CD14-positive monocyte (primary cell): ENCODE measurements at regions not wholly inside any gene's neighbourhood (a gene's known extent, or its start where the extent isn't known, plus 50 kb on each side); places are given as distances from the start of the nearest gene placed in this dataset.

Source experiments
- DNase-seq, 3 donors: peaks; one replicate each; pipeline ENCODE4 v3.0.0-alpha.2; 2011 to 2022
- H2AFZ ChIP-seq: 2 replicates; pipeline ENCODE4 v1.6.0; 2012; ENCODE audit warnings: mild to moderate bottlenecking, low read depth, low read length, inconsistent platforms; ENCODE audit not compliant: insufficient read depth, poor library complexity, severe bottlenecking
- H3K27ac ChIP-seq, 2 donors: 1 replicate in 1 of 2; 2 replicates in 1 of 2; pipeline ENCODE4 v1.5.1; 2012 to 2013; ENCODE audit warnings: low read length in 2 of 2, control low read depth in 1 of 2, inconsistent platforms in 1 of 2, low read depth in 1 of 2, mild to moderate bottlenecking in 1 of 2
- H3K27me3 ChIP-seq, 2 donors: one replicate each; pipeline versions ENCODE4 v1.6.0 to v1.6.1; 2011 to 2013; ENCODE audit warnings: low read length in 2 of 2; ENCODE audit not compliant: control insufficient read depth in 2 of 2, insufficient read depth in 2 of 2
- H3K36me3 ChIP-seq, 2 donors: replicated peaks in 1 of 2; 1 replicate in 1 of 2; 2 replicates in 1 of 2; pipeline versions ENCODE4 v1.5.1 to v1.6.1; 2012 to 2013; ENCODE audit warnings: low read length in 2 of 2, control low read depth in 1 of 2, inconsistent platforms in 1 of 2, mild to moderate bottlenecking in 1 of 2; ENCODE audit not compliant: insufficient read depth in 2 of 2, control insufficient read depth in 1 of 2
- H3K4me1 ChIP-seq, 2 donors: 1 replicate in 1 of 2; 2 replicates in 1 of 2; pipeline versions ENCODE4 v1.5.1 to v1.6.1; 2012 to 2013; ENCODE audit warnings: low read length in 2 of 2, control low read depth in 1 of 2, inconsistent platforms in 1 of 2, mild to moderate bottlenecking in 1 of 2, moderate library complexity in 1 of 2; ENCODE audit not compliant: insufficient read depth in 2 of 2, control insufficient read depth in 1 of 2
- H3K4me2 ChIP-seq: replicated peaks from 2 replicates; pipeline ENCODE3; 2012; ENCODE audit warnings: low read length, moderate library complexity, mild to moderate bottlenecking; ENCODE audit not compliant: poor library complexity, severe bottlenecking; ENCODE audit errors: extremely low read depth
- H3K4me3 ChIP-seq, 3 experiments: fragments of 200-600 bp in 1 of 3; sonication (generic) in 1 of 3; replicated peaks in 1 of 3; 1 replicate in 2 of 3; 2 replicates in 1 of 3; pipeline ENCODE4 v1.5.1; 2011 to 2013; ENCODE audit warnings: low read length in 3 of 3, mild to moderate bottlenecking in 3 of 3, control low read depth in 2 of 3, low read depth in 2 of 3, inconsistent platforms in 1 of 3, moderate library complexity in 1 of 3
- H3K79me2 ChIP-seq: 2 replicates; pipeline ENCODE4 v1.6.0; 2012; ENCODE audit warnings: mild to moderate bottlenecking, control low read depth, inconsistent platforms, low read length, moderate library complexity; ENCODE audit not compliant: insufficient read depth
- H3K9ac ChIP-seq: 2 replicates; pipeline ENCODE4 v1.6.0; 2017; ENCODE audit warnings: low read length, mild to moderate bottlenecking; ENCODE audit not compliant: insufficient read depth, poor library complexity, severe bottlenecking
- H3K9me3 ChIP-seq, 2 donors: replicated peaks in 1 of 2; 1 replicate in 1 of 2; 2 replicates in 1 of 2; pipeline versions ENCODE4 v1.5.1 to v1.6.1; 2012 to 2013; ENCODE audit warnings: low read length in 2 of 2, control low read depth in 1 of 2; ENCODE audit not compliant: control insufficient read depth in 1 of 2, insufficient read depth in 1 of 2
- H4K20me1 ChIP-seq: 2 replicates; pipeline ENCODE4 v1.6.0; 2012; ENCODE audit warnings: mild to moderate bottlenecking, low read length, control low read depth, moderate library complexity; ENCODE audit not compliant: insufficient read depth
- H3K27ac Mint-ChIP-seq, 7 donors: one replicate each; pipeline ENCODE4 v1.8.0; 2020; ENCODE audit warnings: mild to moderate bottlenecking in 7 of 7, mixed read lengths in 7 of 7, moderate library complexity in 6 of 7, inconsistent platforms in 2 of 7
- H3K27me3 Mint-ChIP-seq, 3 donors: one replicate each; pipeline ENCODE4 v1.8.0; 2021 to 2022; ENCODE audit warnings: low read depth in 3 of 3, mild to moderate bottlenecking in 3 of 3, mixed read lengths in 3 of 3, moderate library complexity in 3 of 3, inconsistent platforms in 1 of 3
- H3K36me3 Mint-ChIP-seq, 2 donors: one replicate each; pipeline ENCODE4 v1.8.0; 2020; ENCODE audit warnings: mixed read lengths in 2 of 2, inconsistent platforms in 1 of 2, mild to moderate bottlenecking in 1 of 2
- H3K4me1 Mint-ChIP-seq: one replicate; pipeline ENCODE4 v1.8.0; 2020; ENCODE audit warnings: mild to moderate bottlenecking, mixed read lengths
- H3K4me3 Mint-ChIP-seq, 2 donors: one replicate each; pipeline ENCODE4 v1.8.0; 2020; ENCODE audit warnings: mild to moderate bottlenecking in 2 of 2, mixed read lengths in 2 of 2, moderate library complexity in 1 of 2
- H3K9me3 Mint-ChIP-seq, 7 donors: one replicate each; pipeline ENCODE4 v1.8.0; 2020 to 2022; ENCODE audit warnings: mixed read lengths in 7 of 7, mild to moderate bottlenecking in 6 of 7, moderate library complexity in 6 of 7, inconsistent platforms in 2 of 7
- CTCF ChIP-seq: fragments of 200-600 bp; IDR thresholded peaks from one replicate; pipeline ENCODE4 v1.8.0; 2022; ENCODE audit warnings: antibody characterized with exemption, mild to moderate bottlenecking
- WGBS: methylation state at CpG from one replicate; pipeline ENCODE4 v1.1.5; 2013; ENCODE audit warnings: missing lambda C conversion rate; ENCODE audit not compliant: insufficient coverage; 5-methylcytosine and 5-hydroxymethylcytosine counted together
- intact Hi-C, 2 donors: fragments of 100-400 bp; cut with micrococcal nuclease; formaldehyde crosslinking; loops; one replicate each; pipeline versions ENCODE4 v1.15.0 to v1.15.1; 2023

- no peak for TF ChIP-seq CTCF
- no peak overlapping the region for H3K27ac ChIP-seq
- WGBS = 100% methylated on average over 1 of the region's 2 CpGs
- no peaks in the 10 kb centered on the region for H3K27me3 ChIP-seq
- no peaks in the 10 kb centered on the region for H4K20me1 ChIP-seq
- no peaks in the 10 kb centered on the region for H3K36me3 ChIP-seq
- peaks cover 2 to 3% (median 2%) of the 10 kb centered on the region in 3 donors for H3K27me3 Mint-ChIP-seq
- H3K9me3 Mint-ChIP-seq = peaks cover 0 to 6% (median 3%) of the 10 kb centered on the region in 7 donors
- H3K9me3 ChIP-seq = peaks cover 0 to 3% of the 10 kb centered on the region in 2 donors
- H3K4me1 Mint-ChIP-seq = peaks cover 18% of the 10 kb centered on the region
- peaks cover 2% of the 10 kb centered on the region in 2 donors for H3K36me3 Mint-ChIP-seq
- H2AFZ ChIP-seq = no peak overlapping the region
- no peak overlapping the region for H3K4me3 ChIP-seq
- intact Hi-C loops = no loop called here
- H3K4me1 ChIP-seq = peaks cover 8 to 11% of the 10 kb centered on the region in 2 donors
- H3K4me3 Mint-ChIP-seq = no peak overlapping the region
- H3K9ac ChIP-seq = no peak overlapping the region
- no peak overlapping the region for H3K4me2 ChIP-seq
- H3K27ac Mint-ChIP-seq = no peak overlapping the region
- no peak for DNase-seq
- H3K79me2 ChIP-seq = no peaks in the 10 kb centered on the region
Observed at GRCh38 chr2:236758406-236758805, 188.8 kb downstream of the ACKR3 start.

DNA sequence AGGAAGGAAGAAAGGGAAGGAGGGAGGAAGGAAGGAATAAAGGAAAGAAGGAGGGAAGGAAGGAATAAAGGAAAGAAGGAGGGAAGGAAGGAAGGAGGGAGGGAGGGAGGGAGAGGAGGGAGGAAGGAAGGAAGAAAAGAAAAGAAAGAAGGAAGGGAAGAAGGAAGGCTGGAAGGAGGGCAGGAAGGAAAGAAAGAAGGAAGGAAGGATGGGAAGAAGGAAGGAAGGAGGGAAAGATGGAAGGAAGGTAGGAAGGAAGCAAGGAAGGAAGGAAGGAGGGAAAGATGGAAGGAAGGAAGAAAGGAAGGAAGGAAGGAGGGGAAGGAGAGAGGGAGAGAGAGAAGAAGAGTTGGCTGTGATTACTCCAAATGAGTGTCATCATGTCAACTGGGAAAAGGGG lies 190.6 kb downstream of the ACKR3 start:
- H3K4me3 ChIP-seq = no peak overlapping the region
- Mint-ChIP-seq H3K9me3 (peaks cover 0 to 6% (median 3%) of the 10 kb centered on the region in 7 donors), H3K27ac (no peak overlapping the region), H3K27me3 (peaks cover 0 to 9% (median 5%) of the 10 kb centered on the region in 3 donors), H3K36me3 (no peaks in the 10 kb centered on the region), H3K4me3 (peak overlapping the region in 1 of 2 donors; percentile 32), H3K4me1 (peaks cover 10% of the 10 kb centered on the region)
- H4K20me1 ChIP-seq = no peaks in the 10 kb centered on the region
- H2AFZ ChIP-seq = no peak overlapping the region
- H3K4me2 ChIP-seq = no peak overlapping the region
- no peak for TF ChIP-seq CTCF
- peaks cover 5 to 6% of the 10 kb centered on the region in 2 donors for H3K4me1 ChIP-seq
- H3K79me2 ChIP-seq = no peaks in the 10 kb centered on the region
- H3K27me3 ChIP-seq = peaks cover 0 to 3% of the 10 kb centered on the region in 2 donors
- intact Hi-C loops = no loop called here
- H3K9me3 ChIP-seq = peaks cover 0 to 3% of the 10 kb centered on the region in 2 donors
- no peaks in the 10 kb centered on the region for H3K36me3 ChIP-seq
- no peak overlapping the region for H3K27ac ChIP-seq
- no peak for DNase-seq
- no peak overlapping the region for H3K9ac ChIP-seq
